Choroid plexus epithelial cell (primary cell): ENCODE measurements at regions not wholly inside any gene's neighbourhood (a gene's known extent, or its start where the extent isn't known, plus 50 kb on each side); places are given as distances from the start of the nearest gene placed in this dataset.

Source experiments
- DNase-seq: peaks from one replicate; pipeline ENCODE4 v3.0.0-alpha.2; 2010; ENCODE audit warnings: low read depth
- H3K4me3 ChIP-seq: 2 replicates; pipeline ENCODE4 v1.5.1; 2011; ENCODE audit warnings: low read depth, mild to moderate bottlenecking, control low read depth, low read length, moderate library complexity
- CTCF ChIP-seq: conservative IDR thresholded peaks from 2 replicates; pipeline ENCODE4 v1.5.1; 2011; ENCODE audit warnings: low read depth, mild to moderate bottlenecking, control low read depth, inconsistent platforms, low read length, moderate library complexity

GRCh38 chr1:185368313-185368855 lies 51.3 kb upstream of the IVNS1ABP start:
- TF ChIP-seq CTCF, result no peak
- no peak for DNase-seq
- H3K4me3 ChIP-seq, result no peak overlapping the region

- DNase-seq, result no peak
- TF ChIP-seq CTCF, result no peak
- H3K4me3 ChIP-seq, result no peak overlapping the region
Measured at GRCh38 chr1:185367218-185367617, 50.2 kb upstream of the IVNS1ABP start.
